Inferior parietal cortex (tissue), 1 donor: ENCODE measurements at regions not wholly inside any gene's neighbourhood (a gene's known extent, or its start where the extent isn't known, plus 50 kb on each side); places are given as distances from the start of the nearest gene placed in this dataset.
"Not testable (repeated sequence)": the region's sequence is repeated elsewhere in the genome, so short reads cannot be mapped to it uniquely, and the experiment has no call there.

Experiments
- DNase-seq: peaks from one replicate; pipeline ENCODE4 v3.0.0-alpha.2; 2016; ENCODE audit errors: extremely low spot score

- no peak for DNase-seq
Observed at GRCh38 chr5:40353442-40353841, 326.3 kb upstream of the PTGER4 start.

DNA sequence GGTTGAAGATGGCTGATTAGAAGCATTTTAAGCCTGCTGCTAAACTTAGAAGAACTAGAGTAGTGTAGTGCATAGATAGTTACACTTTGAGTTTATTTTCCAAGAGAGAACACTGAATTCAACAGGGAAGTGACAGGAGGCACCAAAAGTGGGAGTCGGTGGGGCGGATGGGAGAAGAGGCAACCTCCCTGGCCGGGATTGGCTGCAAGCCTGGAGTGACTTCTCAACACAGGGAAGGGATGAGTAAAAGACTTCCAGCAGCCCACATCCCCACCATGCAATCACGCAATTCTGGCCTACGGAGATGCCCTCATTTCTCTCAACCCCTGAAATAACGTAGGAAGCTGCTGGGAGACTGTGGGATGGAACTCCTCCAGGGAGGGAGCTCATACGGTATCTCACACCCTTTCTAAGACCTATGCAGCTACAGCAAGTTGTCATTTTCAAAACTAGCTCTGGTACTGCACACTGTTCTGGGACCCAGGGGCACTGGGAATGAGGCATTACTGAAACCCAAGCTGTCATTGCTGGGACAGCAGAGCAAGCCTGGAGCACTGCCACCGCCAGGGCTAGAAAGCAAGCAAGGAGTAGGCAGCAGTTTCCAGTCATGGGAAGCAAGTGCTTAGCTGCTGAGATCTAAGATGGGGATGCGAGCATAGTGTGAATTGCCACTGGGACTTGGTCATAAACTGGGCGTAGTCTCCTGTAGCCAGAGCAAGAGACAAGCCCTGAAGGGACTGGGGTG, 331.6 kb upstream of the PTGER4 start:
- DNase-seq, result peak; percentile 4

GRCh38 chr5:40346901-40347300, 332.8 kb upstream of the PTGER4 start:
- no peak for DNase-seq

- DNase-seq, result not testable (repeated sequence)
Observed at GRCh38 chr5:40338434-40338833, 341.3 kb upstream of the PTGER4 start.

DNA sequence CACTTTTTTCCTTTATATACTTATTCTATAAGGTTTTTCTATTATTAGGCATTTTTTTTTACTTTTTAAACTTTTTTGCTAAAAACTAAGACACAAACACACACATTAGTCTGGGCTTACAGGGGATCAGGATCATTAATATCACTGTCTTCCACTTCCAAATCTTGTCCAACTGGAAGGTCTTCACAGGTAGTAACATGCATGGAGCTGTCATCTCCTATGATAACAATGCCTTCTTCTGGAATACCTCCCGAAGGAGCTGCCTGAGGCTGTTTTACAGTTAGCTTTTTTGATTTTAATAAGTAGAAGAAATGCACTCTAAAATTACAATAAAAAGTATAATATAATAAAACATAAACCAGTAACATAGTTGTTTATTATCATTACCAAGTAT, 345.5 kb upstream of the PTGER4 start:
- no peak for DNase-seq

- no peak for DNase-seq
Observed at GRCh38 chr5:40333459-40334241, 346.1 kb upstream of the PTGER4 start.

GRCh38 chr5:40332970-40333369, 346.7 kb upstream of the PTGER4 start:
- DNase-seq, result no peak

- DNase-seq, result no peak
Observed at GRCh38 chr5:40331616-40332015, 348.1 kb upstream of the PTGER4 start.

DNA sequence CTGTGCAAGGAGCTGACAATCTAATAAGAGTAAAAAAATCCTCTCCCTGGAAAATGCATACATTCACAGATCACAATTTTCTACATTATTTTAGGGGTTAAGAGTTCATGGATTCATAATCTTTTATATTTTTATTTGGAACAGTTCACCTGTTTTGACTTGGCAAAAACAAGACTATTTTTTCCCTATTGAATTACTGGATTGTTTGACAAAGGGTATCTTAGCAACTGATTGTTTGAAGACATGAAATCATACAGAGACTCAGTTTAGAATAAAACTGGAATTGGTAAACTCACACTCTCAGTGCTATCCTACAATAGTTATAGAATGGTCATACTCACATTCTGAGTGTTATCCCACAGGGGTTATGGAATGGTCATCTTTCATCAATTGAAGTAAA, 358.2 kb upstream of the PTGER4 start:
- no peak for DNase-seq

- no peak for DNase-seq
Observed at GRCh38 chr5:40318395-40318794, 361.3 kb upstream of the PTGER4 start.

- no peak for DNase-seq
Observed at GRCh38 chr5:40317023-40317422, 362.7 kb upstream of the PTGER4 start.

GRCh38 chr5:40315126-40315525, 364.6 kb upstream of the PTGER4 start:
- no peak for DNase-seq

- DNase-seq, result no peak
Observed at GRCh38 chr5:40314275-40314674, 365.4 kb upstream of the PTGER4 start.

- DNase-seq, result no peak
Observed at GRCh38 chr5:40312205-40312604, 367.5 kb upstream of the PTGER4 start.

GRCh38 chr5:40309851-40310250, 369.9 kb upstream of the PTGER4 start:
- no peak for DNase-seq

- DNase-seq, result no peak
Observed at GRCh38 chr5:40308867-40309266, 370.8 kb upstream of the PTGER4 start.

GRCh38 chr5:40307920-40308319, 371.8 kb upstream of the PTGER4 start:
- no peak for DNase-seq

- no peak for DNase-seq
Observed at GRCh38 chr5:40306869-40307487, 372.7 kb upstream of the PTGER4 start.

DNA sequence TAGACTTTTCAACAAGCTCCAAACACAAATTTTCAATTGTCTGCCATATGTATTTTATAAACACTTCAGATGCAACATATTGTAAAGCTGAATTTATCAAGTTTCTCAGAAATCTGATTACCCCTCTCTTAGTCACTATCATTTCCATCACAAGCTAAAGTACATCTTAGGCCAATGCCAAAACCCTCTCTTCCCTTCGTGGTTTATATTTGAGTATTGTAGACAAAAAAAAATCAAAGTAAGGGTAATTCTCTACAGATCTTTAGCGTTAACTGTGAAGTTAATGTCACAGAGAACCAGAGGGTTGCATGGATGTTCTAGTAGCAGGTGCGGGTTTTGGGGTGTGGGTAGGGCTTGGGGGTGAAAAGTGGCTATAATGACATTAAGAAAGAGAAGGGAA, 387.7 kb upstream of the PTGER4 start:
- no peak for DNase-seq

GRCh38 chr5:40291338-40291737, 388.4 kb upstream of the PTGER4 start:
- no peak for DNase-seq

DNA sequence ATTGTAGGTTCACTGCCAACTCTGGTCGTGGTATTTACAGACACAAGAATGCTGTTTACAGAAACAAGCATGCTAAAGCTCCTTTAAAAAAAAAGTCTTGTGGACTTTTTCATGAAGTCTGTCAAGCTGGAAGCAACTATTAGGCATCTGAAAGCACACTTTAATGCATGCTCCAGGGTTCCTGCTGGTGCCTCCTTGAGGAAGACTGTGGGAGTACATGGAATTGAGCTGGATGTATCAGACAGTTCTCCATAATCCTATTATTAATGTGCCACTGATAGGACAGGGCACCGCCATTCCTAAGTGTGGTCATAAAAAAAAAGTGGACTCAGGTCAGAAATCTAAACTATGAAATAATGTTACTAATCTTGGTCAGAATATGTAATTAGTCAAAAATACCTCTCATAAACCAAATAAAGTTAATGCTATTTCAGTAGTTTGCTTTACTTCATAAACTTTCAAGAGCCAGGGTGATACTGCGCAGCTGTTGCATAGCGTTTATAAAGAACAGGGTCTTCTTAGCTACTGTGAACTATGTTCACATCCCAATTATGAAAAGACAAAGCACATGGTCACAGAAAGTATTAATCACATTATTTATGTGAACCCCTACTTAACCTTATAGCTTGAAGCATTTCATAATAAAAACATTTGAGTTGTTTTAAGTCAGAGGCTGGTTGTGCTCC, 390.8 kb upstream of the PTGER4 start:
- DNase-seq, result no peak

DNA sequence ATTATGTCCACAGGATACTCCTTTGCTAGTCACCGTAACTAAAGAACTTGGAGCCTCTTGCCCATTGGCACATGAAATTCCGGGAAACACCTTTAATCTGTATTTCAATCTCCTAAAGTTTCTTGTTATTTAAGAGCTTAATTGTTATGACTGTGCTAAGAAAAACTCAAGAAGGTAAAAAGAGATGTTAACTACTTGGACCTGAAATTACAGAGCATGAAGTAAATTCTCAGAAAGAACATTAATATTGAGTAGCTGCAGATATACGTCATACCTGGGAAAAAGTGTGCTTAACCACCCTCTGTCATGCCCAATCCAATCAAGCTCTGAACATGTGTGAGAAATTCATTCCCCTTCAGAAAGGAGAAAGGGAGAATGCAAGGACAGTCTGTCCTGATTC, 394.9 kb upstream of the PTGER4 start:
- no peak for DNase-seq
